Smooth muscle cell (in vitro differentiated cells): ENCODE measurements at regions not wholly inside any gene's neighbourhood (a gene's known extent, or its start where the extent isn't known, plus 50 kb on each side); places are given as distances from the start of the nearest gene placed in this dataset.

Experiments used
- DNase-seq: peaks from one replicate; lab custom pipeline; 2025; ENCODE audit not compliant: unreplicated experiment; lab: John Stamatoyannopoulos, UW
- H2AFZ ChIP-seq: fragments of 200-600 bp; sonication (generic); 2 replicates; pipeline ENCODE4 v1.6.0; 2016; ENCODE audit warnings: antibody characterized with exemption, low read depth, mild to moderate bottlenecking
- H3F3A ChIP-seq: fragments of 200-600 bp; sonication (generic); 2 replicates; pipeline ENCODE4 v1.6.0; 2017; ENCODE audit warnings: antibody characterized with exemption, low read depth
- H3K27ac ChIP-seq: fragments of 200-600 bp; sonication (generic); 2 replicates; pipeline ENCODE4 v1.5.1; 2016; ENCODE audit warnings: low read depth, mild to moderate bottlenecking
- H3K27me3 ChIP-seq: fragments of 200-600 bp; sonication (generic); 2 replicates; pipeline ENCODE4 v1.6.1; 2016; ENCODE audit warnings: low read depth, mild to moderate bottlenecking
- H3K36me3 ChIP-seq: fragments of 200-600 bp; sonication (generic); 2 replicates; pipeline ENCODE4 v1.5.1; 2016; ENCODE audit warnings: low read depth
- H3K4me1 ChIP-seq: fragments of 200-600 bp; sonication (generic); 2 replicates; pipeline ENCODE4 v1.5.1; 2016; ENCODE audit warnings: low read depth
- H3K4me2 ChIP-seq: fragments of 200-600 bp; sonication (generic); 2 replicates; pipeline ENCODE4 v1.6.0; 2016; ENCODE audit warnings: mild to moderate bottlenecking
- H3K4me3 ChIP-seq: fragments of 200-600 bp; sonication (generic); 2 replicates; pipeline ENCODE4 v1.5.1; 2016; ENCODE audit warnings: mild to moderate bottlenecking
- H3K79me2 ChIP-seq: fragments of 200-600 bp; sonication (generic); 2 replicates; pipeline ENCODE4 v1.6.0; 2016; ENCODE audit warnings: low read depth, mild to moderate bottlenecking
- H3K9ac ChIP-seq: fragments of 200-600 bp; sonication (generic); 2 replicates; pipeline ENCODE4 v1.6.0; 2016; ENCODE audit warnings: low read depth
- H3K9me3 ChIP-seq: fragments of 200-600 bp; sonication (generic); replicated peaks from 2 replicates; pipeline ENCODE4 v1.5.1; 2016; ENCODE audit warnings: low read depth
- H4K20me1 ChIP-seq: fragments of 200-600 bp; sonication (generic); 2 replicates; pipeline ENCODE4 v1.6.0; 2016; ENCODE audit warnings: low read depth
- WGBS: methylation state at CpG from one replicate; pipeline ENCODE4 v1.1.7; 2016; ENCODE audit warnings: low lambda C conversion rate; 5-methylcytosine and 5-hydroxymethylcytosine counted together
- TF ChIP-seq, protein P1 (sequence below): fragments of 200-600 bp; sonication (generic); IDR thresholded peaks from 2 replicates; pipeline ENCODE4 v1.5.1; 2017; ENCODE audit warnings: borderline replicate concordance, mild to moderate bottlenecking, antibody characterized with exemption; ENCODE audit not compliant: insufficient read depth, poor library complexity, severe bottlenecking

DNA sequence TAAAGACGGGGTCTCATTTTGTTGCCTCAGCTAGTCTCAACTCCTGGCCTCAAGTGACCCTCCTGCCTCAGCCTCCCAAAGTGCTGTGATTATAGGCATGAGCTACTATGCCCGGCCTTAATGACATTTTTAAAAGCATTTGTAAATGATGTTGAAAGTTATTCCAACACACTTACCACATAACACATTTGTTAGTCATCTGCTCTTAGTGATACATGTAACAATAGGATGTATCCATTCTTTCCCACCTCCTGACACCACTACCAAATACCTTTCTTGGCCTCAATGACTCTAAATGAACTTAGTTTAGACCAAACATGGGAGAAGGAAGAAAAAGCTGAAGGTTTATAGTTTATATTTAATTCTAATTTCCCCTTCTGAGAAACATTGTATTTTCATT, 59.8 kb upstream of the MEDAG start:
- Histone ChIP-seq H3K4me3 (no peak overlapping the region), H3K9me3 (no peaks in the 10 kb centered on the region), H4K20me1 (no peaks in the 10 kb centered on the region), H3K9ac (peak overlapping the region; percentile 80), H3K36me3 (no peaks in the 10 kb centered on the region), H3K4me2 (no peak overlapping the region), H2AFZ (no peak overlapping the region), H3F3A (peaks cover 34% of the 10 kb centered on the region), H3K27ac (peak overlapping the region; percentile 95), H3K27me3 (no peaks in the 10 kb centered on the region), H3K4me1 (peaks cover 7% of the 10 kb centered on the region), H3K79me2 (no peaks in the 10 kb centered on the region)
- DNase-seq = no peak
- TF ChIP-seq, protein P1, sequence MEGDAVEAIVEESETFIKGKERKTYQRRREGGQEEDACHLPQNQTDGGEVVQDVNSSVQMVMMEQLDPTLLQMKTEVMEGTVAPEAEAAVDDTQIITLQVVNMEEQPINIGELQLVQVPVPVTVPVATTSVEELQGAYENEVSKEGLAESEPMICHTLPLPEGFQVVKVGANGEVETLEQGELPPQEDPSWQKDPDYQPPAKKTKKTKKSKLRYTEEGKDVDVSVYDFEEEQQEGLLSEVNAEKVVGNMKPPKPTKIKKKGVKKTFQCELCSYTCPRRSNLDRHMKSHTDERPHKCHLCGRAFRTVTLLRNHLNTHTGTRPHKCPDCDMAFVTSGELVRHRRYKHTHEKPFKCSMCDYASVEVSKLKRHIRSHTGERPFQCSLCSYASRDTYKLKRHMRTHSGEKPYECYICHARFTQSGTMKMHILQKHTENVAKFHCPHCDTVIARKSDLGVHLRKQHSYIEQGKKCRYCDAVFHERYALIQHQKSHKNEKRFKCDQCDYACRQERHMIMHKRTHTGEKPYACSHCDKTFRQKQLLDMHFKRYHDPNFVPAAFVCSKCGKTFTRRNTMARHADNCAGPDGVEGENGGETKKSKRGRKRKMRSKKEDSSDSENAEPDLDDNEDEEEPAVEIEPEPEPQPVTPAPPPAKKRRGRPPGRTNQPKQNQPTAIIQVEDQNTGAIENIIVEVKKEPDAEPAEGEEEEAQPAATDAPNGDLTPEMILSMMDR = no peak
- 48% methylated on average over 2 of the region's 2 CpGs for WGBS

DNA sequence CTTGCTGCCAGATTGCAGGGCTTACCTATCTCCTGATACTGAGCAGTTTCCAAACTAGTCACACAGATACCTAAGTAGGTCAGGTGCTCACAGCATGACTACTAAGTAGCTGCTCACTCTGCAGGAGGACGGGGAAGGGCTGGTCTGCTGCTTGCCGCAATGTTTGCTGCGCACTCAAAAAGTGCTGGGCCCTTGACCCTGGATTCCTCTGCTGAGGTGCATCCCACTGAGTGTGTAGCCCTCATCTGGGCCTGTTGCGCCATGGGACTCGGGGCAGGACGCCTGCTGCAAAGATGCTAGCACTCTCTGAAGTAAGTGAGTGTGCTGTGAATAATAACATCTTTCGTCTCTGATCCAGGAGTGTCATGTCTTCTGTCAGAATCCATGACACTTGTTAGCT, 59.2 kb upstream of the MEDAG start:
- TF ChIP-seq, protein P1 = no peak
- H3K4me1 ChIP-seq = peaks cover 7% of the 10 kb centered on the region
- H3K79me2 ChIP-seq = no peaks in the 10 kb centered on the region
- peak overlapping the region; percentile 58 for H3K4me2 ChIP-seq
- H3K27ac ChIP-seq = peak overlapping the region; percentile 95
- DNase-seq = no peak
- H3K9me3 ChIP-seq = no peaks in the 10 kb centered on the region
- H3K36me3 ChIP-seq = no peaks in the 10 kb centered on the region
- H4K20me1 ChIP-seq = no peaks in the 10 kb centered on the region
- no peaks in the 10 kb centered on the region for H3K27me3 ChIP-seq
- H3K9ac ChIP-seq = peak overlapping the region; percentile 80
- H3F3A ChIP-seq = peaks cover 34% of the 10 kb centered on the region
- WGBS = 90% methylated on average over 7 of the region's 7 CpGs
- no peak overlapping the region for H3K4me3 ChIP-seq
- no peak overlapping the region for H2AFZ ChIP-seq

DNA sequence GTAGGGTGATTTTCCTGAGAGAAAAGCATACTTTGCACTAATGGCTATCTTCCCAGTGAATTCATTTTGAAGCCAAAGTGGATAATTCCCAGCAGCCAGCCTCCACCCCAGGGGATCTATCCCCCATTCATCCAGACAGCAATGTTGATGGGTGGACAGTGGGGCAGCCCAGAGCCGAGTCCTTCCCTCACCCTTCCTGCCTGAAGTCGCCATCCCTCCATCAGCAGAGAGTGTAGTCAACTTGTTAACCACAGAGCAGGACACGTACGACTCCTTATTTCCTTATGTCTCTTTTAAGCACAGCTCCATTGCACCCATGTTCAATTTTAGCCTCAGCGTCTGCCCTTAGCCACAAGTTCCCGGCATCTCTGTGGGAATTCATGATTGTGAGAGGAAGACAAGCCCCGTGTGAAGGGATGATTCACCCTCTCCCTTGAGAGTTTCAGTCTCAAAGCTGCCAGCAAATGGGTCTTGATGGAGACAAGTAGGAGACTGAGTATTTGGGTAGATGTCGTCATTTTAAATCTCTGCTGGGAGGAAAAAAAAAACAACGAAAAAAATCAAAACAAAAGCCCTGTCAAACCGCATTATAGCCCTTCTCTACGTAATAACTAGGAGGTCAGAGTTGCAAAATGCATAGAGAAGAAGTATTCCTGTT, 58.3 kb upstream of the MEDAG start:
- Histone ChIP-seq H3K36me3 (no peaks in the 10 kb centered on the region), H3K4me2 (peak overlapping the region; percentile 72), H2AFZ (peak overlapping the region; percentile 9), H3K9me3 (no peaks in the 10 kb centered on the region), H3K9ac (peak overlapping the region; percentile 80), H3K4me3 (no peak overlapping the region), H3K27ac (peak overlapping the region; percentile 95), H4K20me1 (no peaks in the 10 kb centered on the region), H3F3A (peaks cover 34% of the 10 kb centered on the region), H3K4me1 (peaks cover 7% of the 10 kb centered on the region), H3K27me3 (no peaks in the 10 kb centered on the region), H3K79me2 (no peaks in the 10 kb centered on the region)
- 6% methylated on average over 11 of the region's 11 CpGs for WGBS
- TF ChIP-seq, protein P1 = no peak
- no peak for DNase-seq
